ENCODE measurements at regions not wholly inside any gene's neighbourhood (a gene's known extent, or its start where the extent isn't known, plus 50 kb on each side); places are given as distances from the start of the nearest gene placed in this dataset.
A peak's percentile ranks its signal among the peaks of the same experiment; 100 is the strongest.

GRCh38 chr13:103190841-103191240 is 124.6 kb upstream of the SLC10A2 start:
- H3K79me2 ChIP-seq (ENCODE audit: control insufficient read depth, low read length) = no peaks in the 10 kb centered on the region
- H3K4me2 ChIP-seq (ENCODE audit: low read length) = no peak overlapping the region
- no peak overlapping the region for H3K27ac ChIP-seq (ENCODE audit: low read depth, low read length)
- peaks cover 5% of the 10 kb centered on the region; the same call in 1 of the 2 replicates for H3K9me3 ChIP-seq (ENCODE audit: control insufficient read depth, insufficient read depth, low read length)
- no peaks in the 10 kb centered on the region for H3F3A ChIP-seq (ENCODE audit: control insufficient read depth, insufficient read depth)
- H3K36me3 ChIP-seq (ENCODE audit: control insufficient read depth, low read length) = no peaks in the 10 kb centered on the region
- no peak for TF ChIP-seq CTCF (IDR thresholded peaks at IDR 0.05; ENCODE audit: low read depth, low read length, poor library complexity, severe bottlenecking)
- no peak for TF ChIP-seq EZH2phosphoT487 (IDR thresholded peaks at IDR 0.05; ENCODE audit: borderline replicate concordance, low read length)
- no peak overlapping the region for H3K4me3 ChIP-seq (ENCODE audit: low read length)
- no peaks in the 10 kb centered on the region for H3K27me3 ChIP-seq (ENCODE audit: control insufficient read depth, low read length)
- no peaks in the 10 kb centered on the region for H4K20me1 ChIP-seq (ENCODE audit: control insufficient read depth, insufficient read depth, low read depth, low read length)
- peaks cover 19% of the 10 kb centered on the region for H3K4me1 ChIP-seq (ENCODE audit: control insufficient read depth, low read length)
- H3K9me2 ChIP-seq (replicated peaks; ENCODE audit: control insufficient read depth, low read length) = no peaks in the 10 kb centered on the region

GRCh38 chr13:103188713-103189326 is 122.6 kb upstream of the SLC10A2 start:
- Histone ChIP-seq H3K4me3 (ENCODE audit: low read length) (no peak overlapping the region), H3K36me3 (ENCODE audit: control insufficient read depth, low read length) (no peaks in the 10 kb centered on the region), H3K79me2 (ENCODE audit: control insufficient read depth, low read length) (no peaks in the 10 kb centered on the region), H3K9me2 (replicated peaks; ENCODE audit: control insufficient read depth, low read length) (no peaks in the 10 kb centered on the region), H3F3A (ENCODE audit: control insufficient read depth, insufficient read depth) (no peaks in the 10 kb centered on the region), H4K20me1 (ENCODE audit: control insufficient read depth, insufficient read depth, low read depth, low read length) (no peaks in the 10 kb centered on the region), H3K27ac (ENCODE audit: low read depth, low read length) (no peak overlapping the region), H3K4me1 (ENCODE audit: control insufficient read depth, low read length) (peaks cover 19% of the 10 kb centered on the region), H3K9me3 (ENCODE audit: control insufficient read depth, insufficient read depth, low read length) (peaks cover 5% of the 10 kb centered on the region; the same call in 1 of the 2 replicates), H3K4me2 (ENCODE audit: low read length) (peak overlapping the region; percentile 28; the same call in 1 of the 2 replicates), H3K27me3 (ENCODE audit: control insufficient read depth, low read length) (no peaks in the 10 kb centered on the region)
- TF ChIP-seq EZH2phosphoT487 (IDR thresholded peaks at IDR 0.05; ENCODE audit: borderline replicate concordance, low read length) = no peak
- TF ChIP-seq CTCF (IDR thresholded peaks at IDR 0.05; ENCODE audit: low read depth, low read length, poor library complexity, severe bottlenecking) = peak; percentile 50

GRCh38 chr13:103187721-103188156 is 121.5 kb upstream of the SLC10A2 start:
- no peaks in the 10 kb centered on the region for H3F3A ChIP-seq (ENCODE audit: control insufficient read depth, insufficient read depth)
- no peak overlapping the region for H3K4me2 ChIP-seq (ENCODE audit: low read length)
- no peaks in the 10 kb centered on the region for H4K20me1 ChIP-seq (ENCODE audit: control insufficient read depth, insufficient read depth, low read depth, low read length)
- H3K36me3 ChIP-seq (ENCODE audit: control insufficient read depth, low read length) = no peaks in the 10 kb centered on the region
- no peak for TF ChIP-seq EZH2phosphoT487 (IDR thresholded peaks at IDR 0.05; ENCODE audit: borderline replicate concordance, low read length)
- TF ChIP-seq CTCF (IDR thresholded peaks at IDR 0.05; ENCODE audit: low read depth, low read length, poor library complexity, severe bottlenecking) = no peak
- H3K9me3 ChIP-seq (ENCODE audit: control insufficient read depth, insufficient read depth, low read length) = peaks cover 5% of the 10 kb centered on the region; the same call in 1 of the 2 replicates
- H3K27me3 ChIP-seq (ENCODE audit: control insufficient read depth, low read length) = no peaks in the 10 kb centered on the region
- H3K4me1 ChIP-seq (ENCODE audit: control insufficient read depth, low read length) = peaks cover 19% of the 10 kb centered on the region
- H3K9me2 ChIP-seq (replicated peaks; ENCODE audit: control insufficient read depth, low read length) = no peaks in the 10 kb centered on the region
- H3K79me2 ChIP-seq (ENCODE audit: control insufficient read depth, low read length) = no peaks in the 10 kb centered on the region
- no peak overlapping the region for H3K27ac ChIP-seq (ENCODE audit: low read depth, low read length)
- H3K4me3 ChIP-seq (ENCODE audit: low read length) = no peak overlapping the region
